ENCODE measurements at regions not wholly inside any gene's neighbourhood (a gene's known extent, or its start where the extent isn't known, plus 50 kb on each side); places are given as distances from the start of the nearest gene placed in this dataset.
"Not testable (repeated sequence)": the region's sequence is repeated elsewhere in the genome, so short reads cannot be mapped to it uniquely, and the experiment has no call there.

DNA sequence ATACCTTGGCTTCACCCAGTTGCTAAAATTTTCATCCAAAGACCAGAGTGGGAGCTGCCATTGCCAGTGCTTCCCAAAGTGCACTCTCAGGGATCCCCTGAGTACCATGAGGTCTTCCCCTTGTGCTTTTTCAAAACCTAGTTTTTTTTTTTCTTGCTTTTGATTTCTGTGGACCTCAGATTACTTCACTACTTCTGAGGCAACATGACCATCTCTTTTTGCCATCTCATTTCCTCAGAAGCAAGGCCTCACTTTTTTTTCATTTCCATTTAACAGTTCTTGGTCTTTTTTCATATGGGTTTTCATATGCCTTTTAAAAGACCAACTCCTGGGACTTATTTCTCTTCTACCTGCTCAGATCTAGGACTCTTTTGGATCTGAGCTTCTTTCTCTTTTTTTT is 64.1 kb upstream of the MMS22L start:
- DNase-seq = no peak

DNA sequence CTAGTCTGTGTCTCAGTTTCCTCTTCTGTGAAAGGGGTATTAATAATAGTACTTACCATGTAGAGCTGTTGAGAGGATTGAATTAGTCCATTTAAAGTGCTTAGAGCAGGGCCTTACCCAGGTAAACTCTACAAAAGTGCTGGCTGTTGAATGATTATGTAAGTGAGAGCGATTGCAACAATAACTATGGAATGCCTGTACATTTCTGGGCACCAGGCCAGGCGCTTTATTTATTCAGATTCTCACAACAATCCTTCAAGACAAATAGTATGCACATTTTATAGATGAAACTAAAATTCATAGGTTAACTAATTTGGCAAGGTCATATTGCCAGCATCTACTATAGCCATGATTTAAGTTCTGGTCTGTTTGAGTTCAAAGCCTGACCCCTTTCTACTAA is 78.3 kb upstream of the MMS22L start:
- no peak for DNase-seq

DNA sequence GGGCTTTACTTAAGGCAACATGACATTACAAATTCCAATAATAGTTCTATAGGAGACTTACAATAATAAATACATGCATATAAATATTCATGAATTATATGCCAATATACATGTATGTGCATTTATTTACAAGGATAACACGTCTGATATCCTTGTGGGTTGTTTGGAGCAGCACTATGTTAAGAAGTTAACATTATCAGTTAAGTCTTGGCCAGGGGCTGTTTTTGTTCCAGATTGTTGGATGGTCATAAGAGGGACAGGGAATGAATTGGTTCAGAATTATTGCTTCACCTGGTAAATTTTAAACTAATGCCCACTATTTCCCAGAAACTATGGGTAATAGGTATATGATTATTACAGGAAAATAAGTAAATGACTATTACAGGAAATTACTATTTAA is 81.3 kb upstream of the MMS22L start:
- no peak for DNase-seq

- DNase-seq = not testable (repeated sequence)
Observed at GRCh38 chr6:97382071-97382470, 99.1 kb upstream of the MMS22L start.

- DNase-seq = no peak
Observed at GRCh38 chr6:97392735-97393134, 109.7 kb upstream of the MMS22L start.

GRCh38 chr6:97394160-97394748 is 111.2 kb upstream of the MMS22L start:
- DNase-seq = peak; percentile 2

DNA sequence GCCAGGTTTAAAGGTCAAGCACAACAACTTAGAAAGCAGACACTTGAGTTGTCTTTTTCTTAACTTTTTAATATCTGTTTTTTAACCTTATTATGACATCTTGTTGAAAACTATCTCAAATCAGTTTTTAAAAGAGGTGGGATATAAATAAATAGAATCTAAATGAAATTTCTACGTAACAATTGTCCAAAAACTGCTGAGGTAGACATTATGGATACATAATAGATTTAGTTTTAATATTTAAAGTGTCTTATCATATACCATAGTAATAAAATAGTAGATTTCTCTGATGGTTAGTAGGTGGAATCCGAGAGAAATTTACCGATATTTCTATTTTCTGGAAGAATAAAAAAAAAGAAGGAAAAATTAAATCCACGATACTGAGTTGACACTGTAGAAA is 113.9 kb upstream of the MMS22L start:
- no peak for DNase-seq

- DNase-seq = no peak
Observed at GRCh38 chr6:97399208-97399607, 116.2 kb upstream of the MMS22L start.

DNA sequence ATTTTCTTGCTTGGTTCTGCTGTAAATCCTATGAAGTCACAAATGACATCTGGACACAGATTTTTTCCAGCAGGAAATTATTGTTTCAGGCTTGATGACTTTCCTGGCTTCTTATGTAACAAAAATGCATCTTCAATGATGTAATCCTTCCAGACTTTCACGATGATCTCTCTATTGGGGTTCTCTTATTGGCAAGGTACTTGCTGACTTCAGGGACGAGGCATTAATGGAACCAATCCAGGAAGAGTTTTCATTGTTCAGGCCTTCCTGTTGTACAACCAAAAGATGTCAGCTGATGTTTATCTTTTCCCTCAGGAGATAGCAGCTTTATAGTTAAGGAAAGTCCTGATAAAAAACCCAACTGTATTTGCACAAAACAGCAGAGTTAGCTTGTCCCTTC is 118.5 kb upstream of the MMS22L start:
- DNase-seq = no peak

DNA sequence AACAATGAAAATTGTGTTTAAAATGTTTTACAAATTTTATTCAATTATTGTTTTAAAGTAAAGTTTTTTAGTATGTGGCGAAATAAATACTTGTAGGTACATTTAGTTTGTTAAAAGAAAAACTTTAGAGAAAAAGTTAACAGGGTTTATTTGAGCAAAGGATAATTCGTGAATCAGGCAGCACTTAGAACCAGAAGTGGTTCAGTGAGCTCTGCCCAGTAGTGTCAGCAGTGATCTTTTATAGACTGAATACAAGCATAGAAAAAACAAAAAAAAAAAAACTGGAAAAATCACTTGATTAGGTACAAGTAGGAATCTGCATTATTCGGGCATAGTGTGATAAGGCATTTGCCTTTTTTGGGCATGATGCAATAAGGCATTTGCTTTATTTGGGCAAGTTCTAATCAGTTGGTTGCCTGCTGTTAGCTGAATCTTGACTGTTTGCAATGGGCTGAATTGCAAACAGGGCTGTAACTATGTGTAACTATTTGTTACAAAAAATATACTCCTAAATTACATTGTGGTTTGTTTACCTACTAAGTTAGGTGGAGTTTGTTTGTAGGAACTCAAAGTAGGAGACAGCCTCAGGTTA is 122.9 kb upstream of the MMS22L start:
- no peak for DNase-seq

- no peak for DNase-seq
Observed at GRCh38 chr6:97406633-97407032, 123.6 kb upstream of the MMS22L start.

DNA sequence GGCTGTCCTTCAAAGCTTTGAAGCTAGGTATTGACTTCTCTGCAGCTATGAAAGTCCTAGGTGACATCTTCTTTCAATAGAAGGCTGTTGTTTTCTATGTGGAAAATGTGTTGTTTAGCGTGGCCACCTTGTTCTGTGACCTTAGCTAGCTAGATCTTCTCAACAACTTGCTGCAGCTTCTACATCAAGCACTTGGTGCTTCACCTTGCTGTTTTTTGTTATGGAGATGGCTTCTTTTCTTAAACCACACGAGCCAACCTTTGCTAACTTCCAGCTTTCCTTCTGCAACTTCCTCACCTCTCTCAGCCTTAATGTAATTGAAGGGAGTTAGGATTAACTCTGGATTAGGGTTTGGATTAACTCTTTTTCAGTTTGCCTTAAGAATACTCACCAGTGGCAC is 128.6 kb upstream of the MMS22L start:
- no peak for DNase-seq

DNA sequence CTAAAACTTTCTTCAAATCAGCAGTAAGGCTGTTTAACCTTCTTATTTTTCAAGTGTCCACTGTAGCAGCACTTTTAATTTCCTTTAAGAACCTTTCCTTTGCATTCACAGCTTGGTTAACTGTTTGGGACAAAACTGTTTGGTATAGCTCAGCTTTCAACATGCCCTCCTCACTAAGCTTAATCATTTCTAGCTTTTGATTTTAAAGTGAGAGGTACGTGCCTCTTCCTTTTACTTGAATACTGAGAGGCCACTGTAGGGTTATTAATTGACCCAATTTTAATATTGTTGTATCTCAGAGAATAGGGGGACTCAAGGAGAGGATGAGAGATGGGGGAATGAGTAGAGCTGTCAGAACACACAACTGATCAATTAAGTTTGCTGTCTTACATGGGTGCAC is 129.5 kb upstream of the MMS22L start:
- DNase-seq = no peak

- no peak for DNase-seq
Observed at GRCh38 chr6:97422171-97422570, 139.2 kb upstream of the MMS22L start.

DNA sequence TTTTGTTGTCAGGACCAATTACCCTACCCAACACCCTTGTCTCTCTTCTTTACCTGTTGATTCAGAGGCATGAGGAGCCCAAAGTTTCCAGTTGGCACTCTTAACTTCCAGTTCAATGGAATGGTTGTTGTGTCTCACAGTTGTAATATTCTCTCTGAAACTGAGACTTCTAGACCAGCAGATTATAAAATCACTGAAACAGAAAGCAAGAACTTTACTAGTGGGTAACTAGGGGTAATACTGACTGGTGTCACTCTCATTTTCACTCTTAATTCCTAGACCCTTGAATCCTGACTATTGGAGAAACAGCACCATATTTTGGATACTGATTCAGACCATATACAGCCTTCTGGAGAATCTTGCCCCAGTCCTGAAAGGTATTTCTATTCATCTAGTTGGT is 140.2 kb upstream of the MMS22L start:
- DNase-seq = no peak

GRCh38 chr6:97427648-97428047 is 144.6 kb upstream of the MMS22L start:
- no peak for DNase-seq

DNA sequence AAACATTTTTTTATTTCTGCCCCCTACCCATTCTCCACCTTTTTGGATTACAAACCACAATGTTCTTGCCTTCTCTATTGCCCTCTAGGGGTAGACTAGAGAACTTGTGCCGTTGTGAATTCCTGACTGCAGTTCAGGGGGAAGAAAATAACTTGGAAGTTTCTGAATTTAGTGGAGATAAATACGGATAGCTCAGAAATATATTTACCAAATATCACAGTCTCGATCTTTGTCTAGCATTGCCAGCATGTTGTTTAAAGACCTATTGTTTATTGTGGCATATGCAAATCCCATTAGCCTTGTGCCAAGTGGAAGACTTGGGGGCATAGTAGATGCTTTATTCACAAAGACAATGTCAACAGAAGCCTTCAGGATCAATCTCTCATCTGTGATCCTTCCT is 154.1 kb upstream of the MMS22L start:
- DNase-seq = no peak

- no peak for DNase-seq
Observed at GRCh38 chr6:97438011-97438671, 155.1 kb upstream of the MMS22L start.

- no peak for DNase-seq
Observed at GRCh38 chr6:97440590-97441176, 157.7 kb upstream of the MMS22L start.

DNA sequence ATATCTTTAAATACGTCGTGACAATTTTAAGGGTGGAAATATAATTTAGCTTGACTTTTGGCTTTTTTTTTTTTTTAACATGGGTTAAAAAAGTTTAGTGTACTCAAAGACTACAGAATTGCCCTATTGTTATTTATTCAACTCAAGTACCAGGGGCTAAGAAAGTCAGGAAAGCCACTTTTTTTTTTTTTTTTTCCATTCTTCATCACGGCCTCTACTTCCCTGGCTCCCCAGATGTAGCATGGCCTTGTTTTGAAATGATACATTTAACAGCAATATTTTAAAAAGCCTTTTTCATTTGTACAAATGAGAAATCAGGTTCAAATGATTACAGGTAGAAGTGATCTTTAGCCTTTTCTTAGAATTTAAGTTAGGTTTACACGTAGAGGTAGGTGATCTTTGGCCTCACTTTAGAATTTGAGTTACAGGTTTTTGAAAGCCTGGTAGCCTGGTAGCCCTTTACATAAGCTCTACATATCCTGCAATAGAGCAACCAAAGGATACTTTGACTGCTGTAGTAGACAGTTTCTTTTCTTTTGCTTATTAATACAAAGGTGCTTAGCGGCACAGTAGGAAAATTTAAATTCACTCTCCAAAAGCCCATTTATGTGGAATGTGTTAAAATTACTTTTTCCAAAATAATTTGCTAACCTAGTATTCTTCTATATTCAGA is 160.5 kb upstream of the MMS22L start:
- DNase-seq = no peak

DNA sequence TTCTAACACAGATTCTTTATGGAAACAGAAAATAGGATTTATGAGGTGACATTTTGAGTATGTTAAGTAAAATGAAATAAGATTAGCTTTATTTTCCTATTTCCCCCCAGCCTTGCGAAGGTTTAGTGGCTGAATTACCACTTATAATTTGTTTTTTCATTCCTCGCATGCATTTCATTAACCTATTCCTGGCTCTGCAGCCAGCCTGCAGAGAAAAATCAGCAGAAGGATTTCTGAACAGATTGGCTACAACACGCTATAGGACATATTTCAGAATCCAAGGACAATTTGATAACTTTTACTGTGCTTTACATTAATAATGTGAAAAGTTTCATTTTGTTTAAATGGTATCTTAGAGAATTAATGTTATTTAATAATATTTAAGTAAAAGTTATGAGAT is 162.4 kb upstream of the MMS22L start:
- no peak for DNase-seq

- no peak for DNase-seq
Observed at GRCh38 chr6:97449444-97449966, 166.5 kb upstream of the MMS22L start.

DNA sequence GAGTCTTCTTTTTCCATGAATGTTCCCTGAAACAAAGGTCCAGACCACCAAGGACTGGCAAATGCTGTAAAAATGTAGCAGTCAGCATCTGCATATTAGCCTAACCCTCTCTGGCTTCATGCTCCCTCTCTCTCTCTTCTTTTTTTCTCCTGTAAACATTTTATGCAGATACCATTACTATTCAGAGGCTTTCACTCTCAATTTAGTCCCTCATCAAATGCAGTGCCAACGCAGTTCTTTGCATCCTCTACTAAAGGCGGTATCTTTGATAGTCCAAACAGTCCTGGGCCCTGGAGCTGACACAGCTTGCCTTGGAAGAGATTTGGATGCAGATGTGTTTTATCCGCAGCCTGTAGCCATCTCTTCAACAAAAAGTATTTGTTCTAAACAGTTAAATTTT is 167.1 kb upstream of the MMS22L start:
- DNase-seq = no peak
